ENCODE measurements at regions not wholly inside any gene's neighbourhood (a gene's known extent, or its start where the extent isn't known, plus 50 kb on each side); places are given as distances from the start of the nearest gene placed in this dataset.

DNA sequence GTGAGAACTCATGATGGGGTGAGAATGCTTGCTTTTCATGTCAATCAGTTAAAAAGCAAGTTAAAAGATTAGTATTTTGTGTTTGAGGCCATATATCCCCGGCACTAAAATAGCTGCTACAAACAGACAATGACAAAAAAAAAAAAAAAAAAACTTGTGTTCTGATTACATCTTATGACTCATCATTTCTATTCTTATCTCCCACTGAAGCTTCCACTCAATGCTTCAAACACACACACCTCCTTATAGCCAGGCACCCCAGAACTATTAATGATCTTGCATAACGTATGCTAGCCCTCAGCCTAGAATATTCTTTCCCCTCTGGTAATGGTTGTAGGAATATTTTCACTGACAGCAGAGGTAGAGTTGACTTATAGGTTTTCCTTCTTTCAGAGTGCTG lies 778.3 kb downstream of the TRIB2 start:
- Histone ChIP-seq H3K27me3 (ENCODE audit: insufficient read depth, low read length, poor library complexity) (no peaks in the 10 kb centered on the region), H4K20me1 (ENCODE audit: insufficient read depth, low read length) (no peaks in the 10 kb centered on the region), H3K79me2 (ENCODE audit: insufficient read depth, low read length) (no peaks in the 10 kb centered on the region), H2AFZ (ENCODE audit: low read depth, low read length) (no peak overlapping the region), H3K9me3 (ENCODE audit: insufficient read depth, low read length, severe bottlenecking) (no peaks in the 10 kb centered on the region), H3K27ac (ENCODE audit: low read length) (no peak overlapping the region), H3K9ac (ENCODE audit: low read depth, low read length) (no peak overlapping the region), H3K4me2 (ENCODE audit: insufficient read depth, low read length) (no peak overlapping the region), H3K4me3 (ENCODE audit: low read depth in 1 of 2, low read length in 2 of 2) (no peak overlapping the region), H3K36me3 (ENCODE audit: insufficient read depth, low read length) (no peaks in the 10 kb centered on the region), H3K4me1 (ENCODE audit: insufficient read depth, low read length) (no peaks in the 10 kb centered on the region)
- ATAC-seq (ENCODE audit: insufficient read depth, low read depth), result no peak
- DNase-seq, result no peak
- TF ChIP-seq, protein P1, sequence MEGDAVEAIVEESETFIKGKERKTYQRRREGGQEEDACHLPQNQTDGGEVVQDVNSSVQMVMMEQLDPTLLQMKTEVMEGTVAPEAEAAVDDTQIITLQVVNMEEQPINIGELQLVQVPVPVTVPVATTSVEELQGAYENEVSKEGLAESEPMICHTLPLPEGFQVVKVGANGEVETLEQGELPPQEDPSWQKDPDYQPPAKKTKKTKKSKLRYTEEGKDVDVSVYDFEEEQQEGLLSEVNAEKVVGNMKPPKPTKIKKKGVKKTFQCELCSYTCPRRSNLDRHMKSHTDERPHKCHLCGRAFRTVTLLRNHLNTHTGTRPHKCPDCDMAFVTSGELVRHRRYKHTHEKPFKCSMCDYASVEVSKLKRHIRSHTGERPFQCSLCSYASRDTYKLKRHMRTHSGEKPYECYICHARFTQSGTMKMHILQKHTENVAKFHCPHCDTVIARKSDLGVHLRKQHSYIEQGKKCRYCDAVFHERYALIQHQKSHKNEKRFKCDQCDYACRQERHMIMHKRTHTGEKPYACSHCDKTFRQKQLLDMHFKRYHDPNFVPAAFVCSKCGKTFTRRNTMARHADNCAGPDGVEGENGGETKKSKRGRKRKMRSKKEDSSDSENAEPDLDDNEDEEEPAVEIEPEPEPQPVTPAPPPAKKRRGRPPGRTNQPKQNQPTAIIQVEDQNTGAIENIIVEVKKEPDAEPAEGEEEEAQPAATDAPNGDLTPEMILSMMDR (IDR thresholded peaks at IDR 0.05; ENCODE audit: borderline replicate concordance, extremely low read depth, low read length, poor library complexity, severe bottlenecking), result no peak
- no peak for TF ChIP-seq EZH2 (IDR thresholded peaks at IDR 0.05; ENCODE audit: borderline replicate concordance, low read depth, low read length, severe bottlenecking)

DNA sequence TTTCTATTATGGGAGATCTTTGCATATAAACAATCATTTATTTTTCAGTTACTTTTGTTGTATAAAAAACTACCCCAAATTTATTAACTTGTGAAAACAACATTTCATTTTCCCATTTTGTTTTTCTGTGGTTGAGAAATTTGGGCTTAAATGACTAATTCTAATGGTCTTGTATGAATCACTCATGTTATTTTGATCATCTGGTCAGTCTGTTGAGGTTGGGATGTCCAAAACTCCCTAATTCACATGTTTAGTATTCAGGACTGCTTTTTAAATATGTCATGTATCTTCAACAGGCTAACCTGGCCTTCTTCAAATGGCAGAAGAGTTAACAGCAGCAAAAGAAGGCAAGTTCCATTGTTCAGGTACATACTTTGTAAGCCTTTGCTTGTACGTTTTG lies 788.1 kb downstream of the TRIB2 start:
- Histone ChIP-seq H3K9ac (ENCODE audit: low read depth, low read length) (no peak overlapping the region), H3K9me3 (ENCODE audit: insufficient read depth, low read length, severe bottlenecking) (no peaks in the 10 kb centered on the region), H3K36me3 (ENCODE audit: insufficient read depth, low read length) (no peaks in the 10 kb centered on the region), H4K20me1 (ENCODE audit: insufficient read depth, low read length) (no peaks in the 10 kb centered on the region), H2AFZ (ENCODE audit: low read depth, low read length) (no peak overlapping the region), H3K27me3 (ENCODE audit: insufficient read depth, low read length, poor library complexity) (no peaks in the 10 kb centered on the region), H3K4me2 (ENCODE audit: insufficient read depth, low read length) (no peak overlapping the region), H3K4me3 (ENCODE audit: low read depth in 1 of 2, low read length in 2 of 2) (no peak overlapping the region), H3K79me2 (ENCODE audit: insufficient read depth, low read length) (no peaks in the 10 kb centered on the region), H3K4me1 (ENCODE audit: insufficient read depth, low read length) (no peaks in the 10 kb centered on the region), H3K27ac (ENCODE audit: low read length) (no peak overlapping the region)
- ATAC-seq (ENCODE audit: insufficient read depth, low read depth) (no peak), DNase-seq (no peak)
- TF ChIP-seq, protein P1 (IDR thresholded peaks at IDR 0.05; ENCODE audit: borderline replicate concordance, extremely low read depth, low read length, poor library complexity, severe bottlenecking), result no peak
- no peak for TF ChIP-seq EZH2 (IDR thresholded peaks at IDR 0.05; ENCODE audit: borderline replicate concordance, low read depth, low read length, severe bottlenecking)

DNA sequence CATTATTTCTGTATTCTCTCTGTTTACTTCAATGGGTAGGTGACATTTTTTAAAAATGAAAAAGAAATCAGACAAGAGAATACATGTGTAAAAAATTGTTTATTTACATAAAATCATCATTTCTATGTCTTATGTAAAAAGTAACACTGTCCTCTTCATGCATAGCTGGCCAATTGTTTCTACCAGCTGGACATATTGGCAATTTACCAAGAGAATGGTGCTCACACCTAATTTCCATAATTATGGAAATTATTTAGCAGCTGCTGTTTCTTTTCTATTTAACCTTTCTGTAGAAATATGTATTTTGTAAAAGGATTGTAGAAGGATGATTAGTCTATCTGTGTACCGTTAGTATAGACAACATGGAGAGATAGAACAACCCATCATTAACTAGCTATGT lies 791.9 kb downstream of the TRIB2 start:
- DNase-seq, result no peak
- TF ChIP-seq, protein P1 (IDR thresholded peaks at IDR 0.05; ENCODE audit: borderline replicate concordance, extremely low read depth, low read length, poor library complexity, severe bottlenecking), result no peak
- no peak for TF ChIP-seq EZH2 (IDR thresholded peaks at IDR 0.05; ENCODE audit: borderline replicate concordance, low read depth, low read length, severe bottlenecking)
- Histone ChIP-seq H3K9ac (ENCODE audit: low read depth, low read length) (no peak overlapping the region), H4K20me1 (ENCODE audit: insufficient read depth, low read length) (no peaks in the 10 kb centered on the region), H3K4me3 (ENCODE audit: low read depth in 1 of 2, low read length in 2 of 2) (no peak overlapping the region), H3K27ac (ENCODE audit: low read length) (no peak overlapping the region), H3K79me2 (ENCODE audit: insufficient read depth, low read length) (no peaks in the 10 kb centered on the region), H3K36me3 (ENCODE audit: insufficient read depth, low read length) (no peaks in the 10 kb centered on the region), H3K9me3 (ENCODE audit: insufficient read depth, low read length, severe bottlenecking) (no peaks in the 10 kb centered on the region), H3K4me2 (ENCODE audit: insufficient read depth, low read length) (no peak overlapping the region), H2AFZ (ENCODE audit: low read depth, low read length) (no peak overlapping the region), H3K4me1 (ENCODE audit: insufficient read depth, low read length) (no peaks in the 10 kb centered on the region), H3K27me3 (ENCODE audit: insufficient read depth, low read length, poor library complexity) (no peaks in the 10 kb centered on the region)
- no peak for ATAC-seq (ENCODE audit: insufficient read depth, low read depth)

- Histone ChIP-seq H3K79me2 (ENCODE audit: insufficient read depth, low read length) (no peaks in the 10 kb centered on the region), H4K20me1 (ENCODE audit: insufficient read depth, low read length) (no peaks in the 10 kb centered on the region), H3K4me2 (ENCODE audit: insufficient read depth, low read length) (no peak overlapping the region), H3K27ac (ENCODE audit: low read length) (no peak overlapping the region), H3K36me3 (ENCODE audit: insufficient read depth, low read length) (no peaks in the 10 kb centered on the region), H3K4me3 (ENCODE audit: low read depth in 1 of 2, low read length in 2 of 2) (no peak overlapping the region), H3K4me1 (ENCODE audit: insufficient read depth, low read length) (no peaks in the 10 kb centered on the region), H3K9ac (ENCODE audit: low read depth, low read length) (no peak overlapping the region), H3K9me3 (ENCODE audit: insufficient read depth, low read length, severe bottlenecking) (no peaks in the 10 kb centered on the region), H3K27me3 (ENCODE audit: insufficient read depth, low read length, poor library complexity) (no peaks in the 10 kb centered on the region), H2AFZ (ENCODE audit: low read depth, low read length) (no peak overlapping the region)
- DNase-seq (no peak), ATAC-seq (ENCODE audit: insufficient read depth, low read depth) (no peak)
- no peak for TF ChIP-seq EZH2 (IDR thresholded peaks at IDR 0.05; ENCODE audit: borderline replicate concordance, low read depth, low read length, severe bottlenecking)
- TF ChIP-seq, protein P1 (IDR thresholded peaks at IDR 0.05; ENCODE audit: borderline replicate concordance, extremely low read depth, low read length, poor library complexity, severe bottlenecking), result no peak
Observed at GRCh38 chr2:13515254-13515653, 798.5 kb downstream of the TRIB2 start.
